K562 (cell line): ENCODE measurements at regions not wholly inside any gene's neighbourhood (a gene's known extent, or its start where the extent isn't known, plus 50 kb on each side); places are given as distances from the start of the nearest gene placed in this dataset.

ENCODE experiments used
- ATAC-seq: fragments of 200-7000 bp; cut with Tn5 transposase; 3 replicates; pipeline ENCODE4 v1.9.1; 2020; ENCODE audit warnings: moderate library complexity
- BruUV-seq: library from RNA; stranded (reverse); fragments of 400-500 nt; replicated peaks from 2 replicates; lab custom pipeline; 2021; lab: Mats Ljungman, UMichigan
- CTCF ChIA-PET: fragments of 300-600 bp; formaldehyde crosslinking; extraction: SDS; loops from one replicate; lab custom pipeline; 2021; ENCODE audit warnings: low intra/inter-chr PET ratio; lab: Yijun Ruan, JAX
- POLR2A ChIA-PET: fragments of 300-600, 350-650 bp; sonication (Branson Sonifier 250); formaldehyde crosslinking; extraction: SDS; loops from one replicate; lab custom pipeline; 2021; ENCODE audit warnings: antibody characterized with exemption, inconsistent platforms; lab: Yijun Ruan, JAX
- DNase-seq, 4 experiments: peaks; one replicate each; pipeline versions ENCODE4 v3.0.0 to v3.0.0-alpha.2; 2011 to 2018; ENCODE audit warnings: low spot score in 3 of 4, mixed read lengths in 3 of 4; ENCODE audit errors: extremely low read depth in 1 of 4
- FAIRE-seq: peaks from 2 replicates; lab custom pipeline; 2011; peaks lifted over from hg19 to GRCh38; lab: Jason Lieb, UNC
- H2AFZ ChIP-seq: 2 replicates; pipeline ENCODE4 v1.6.0; 2011; ENCODE audit warnings: low read depth, low read length, control low read depth, inconsistent platforms
- H3K27ac ChIP-seq: fragments of 200-600 bp; 3 replicates; pipeline ENCODE4 v1.8.0; 2011; ENCODE audit warnings: low read depth, mild to moderate bottlenecking, control low read depth, inconsistent platforms, low read length, moderate library complexity, mixed read lengths; ENCODE audit errors: extremely low read depth
- H3K27me3 ChIP-seq, 2 experiments: fragments of 300-600 bp in 1 of 2; 2 replicates in 1 of 2; 3 replicates in 1 of 2; pipeline versions ENCODE4 v1.6.0 to v1.8.0; 2011; ENCODE audit warnings: inconsistent platforms in 2 of 2, low read length in 2 of 2, mild to moderate bottlenecking in 1 of 2, mixed read lengths in 1 of 2, moderate library complexity in 1 of 2; ENCODE audit not compliant: control insufficient read depth in 2 of 2, insufficient read depth in 2 of 2
- H3K36me3 ChIP-seq: fragments of 300-600 bp; 3 replicates; pipeline ENCODE4 v1.8.0; 2011; ENCODE audit warnings: mild to moderate bottlenecking, low read length, inconsistent platforms; ENCODE audit not compliant: control insufficient read depth, insufficient read depth
- H3K4me1 ChIP-seq, 2 experiments: fragments of 200-600 bp in 1 of 2; replicated peaks in 1 of 2; 2 replicates in 1 of 2; 3 replicates in 1 of 2; pipeline versions ENCODE4 v1.5.1 to v1.8.0; 2011; ENCODE audit warnings: inconsistent platforms in 2 of 2, low read length in 2 of 2, mild to moderate bottlenecking in 1 of 2, mixed read lengths in 1 of 2, moderate library complexity in 1 of 2; ENCODE audit not compliant: control insufficient read depth in 2 of 2, insufficient read depth in 2 of 2
- H3K4me2 ChIP-seq: 2 replicates; pipeline ENCODE4 v1.6.1; 2011; ENCODE audit warnings: low read length, control low read depth, inconsistent platforms, mixed read lengths; ENCODE audit not compliant: insufficient read depth
- H3K4me3 ChIP-seq: fragments of 200-600 bp; sonication (generic), shearing (Covaris generic); 2 replicates; pipeline ENCODE4 v1.5.1; 2016; ENCODE audit warnings: control low read depth, inconsistent platforms
- H3K79me2 ChIP-seq: fragments of 200-600 bp; 3 replicates; pipeline ENCODE4 v1.8.0; 2011; ENCODE audit warnings: low read length, inconsistent platforms; ENCODE audit not compliant: control insufficient read depth, insufficient read depth
- H3K9ac ChIP-seq, 2 experiments: 2 replicates each; pipeline versions ENCODE4 v1.6.0 to v1.6.1; 2011; ENCODE audit warnings: low read depth in 2 of 2, low read length in 2 of 2, control low read depth in 1 of 2, inconsistent platforms in 1 of 2, mild to moderate bottlenecking in 1 of 2, mixed read lengths in 1 of 2; ENCODE audit not compliant: insufficient read depth in 1 of 2
- H3K9me1 ChIP-seq: one replicate; pipeline ENCODE4 v1.6.0; 2011; ENCODE audit warnings: inconsistent platforms, mild to moderate bottlenecking, low read length, moderate library complexity; ENCODE audit not compliant: control insufficient read depth, insufficient read depth
- H3K9me3 ChIP-seq: replicated peaks from 2 replicates; pipeline ENCODE4 v1.5.1; 2011; ENCODE audit warnings: low read depth, low read length, inconsistent platforms; ENCODE audit not compliant: control insufficient read depth, insufficient read depth
- H4K20me1 ChIP-seq: replicated peaks from 2 replicates; pipeline ENCODE4 v1.6.1; 2011; ENCODE audit warnings: low read length, inconsistent platforms, mixed read lengths; ENCODE audit not compliant: control insufficient read depth, insufficient read depth
- ESRRB ChIP-seq: fragments of 250-450 bp; sonication (Bioruptor Pico); IDR thresholded peaks from 2 replicates; pipeline ENCODE4 v1.5.0; 2020; ENCODE audit warnings: mild to moderate bottlenecking, moderate library complexity, borderline replicate concordance
- LEF1 ChIP-seq: fragments of 450-650 bp; IDR thresholded peaks from 2 replicates; pipeline ENCODE4 v1.6.1; 2016; ENCODE audit warnings: mild to moderate bottlenecking
- MED1 ChIP-seq: sonication (generic); formaldehyde crosslinking; IDR thresholded peaks from 2 replicates; pipeline ENCODE4 v1.8.1; 2023; ENCODE audit warnings: missing genetic modification reagents, borderline replicate concordance
- NCOA4 ChIP-seq: fragments of 450-650 bp; IDR thresholded peaks from 2 replicates; pipeline ENCODE4 v1.6.1; 2018; ENCODE audit warnings: mild to moderate bottlenecking; ENCODE audit not compliant: partially characterized antibody
- SMAD1 ChIP-seq: fragments of 150-350 bp; IDR thresholded peaks from 2 replicates; pipeline ENCODE4 v1.6.1; 2014; ENCODE audit warnings: low read length, low read depth; ENCODE audit not compliant: partially characterized antibody
- SMARCA4 ChIP-seq: fragments of 450-650 bp; IDR thresholded peaks from 2 replicates; pipeline ENCODE4 v1.6.1; 2016
- ZNF444 ChIP-seq: fragments of 250-450 bp; sonication (Bioruptor Pico); IDR thresholded peaks from 2 replicates; pipeline ENCODE4 v1.4.0; 2020; ENCODE audit warnings: mild to moderate bottlenecking, moderate library complexity
- WGBS: fragments of 100-300 bp; shearing (Covaris generic); methylation state at CpG from one replicate; pipeline ENCODE4 v1.1.6; 2016; ENCODE audit warnings: low coverage, mixed read lengths; ENCODE audit not compliant: insufficient coverage; ENCODE audit errors: missing lambda C conversion rate; 5-methylcytosine and 5-hydroxymethylcytosine counted together
- in situ Hi-C: fragments of 300-500 bp; cut with MboI; formaldehyde crosslinking; loops from 4 replicates; pipeline ENCODE4 v1.15.0; 2018; ENCODE audit warnings: inconsistent platforms, mixed read lengths
- intact Hi-C: fragments of 100-400 bp; cut with micrococcal nuclease; formaldehyde crosslinking; loops from 2 replicates; pipeline ENCODE4 v1.14.2; 2022
- TF ChIP-seq, protein P1 (sequence below), 2 experiments: fragments of 450-650 bp; formaldehyde crosslinking in 1 of 2; IDR thresholded peaks; 2 replicates each; pipeline versions ENCODE4 v1.4.0 to v1.6.1; 2014 to 2020; ENCODE audit warnings: mild to moderate bottlenecking in 2 of 2, borderline replicate concordance in 1 of 2, low read depth in 1 of 2
- TF ChIP-seq, protein P2 (sequence below): fragments of 450-650 bp; IDR thresholded peaks from 2 replicates; pipeline ENCODE4 v1.6.1; 2016; ENCODE audit warnings: mild to moderate bottlenecking
- TF ChIP-seq, protein P3 (sequence below): fragments of 250-450 bp; sonication (Bioruptor Pico); IDR thresholded peaks from 2 replicates; pipeline ENCODE4 v1.5.1; 2021; ENCODE audit warnings: mild to moderate bottlenecking

DNA sequence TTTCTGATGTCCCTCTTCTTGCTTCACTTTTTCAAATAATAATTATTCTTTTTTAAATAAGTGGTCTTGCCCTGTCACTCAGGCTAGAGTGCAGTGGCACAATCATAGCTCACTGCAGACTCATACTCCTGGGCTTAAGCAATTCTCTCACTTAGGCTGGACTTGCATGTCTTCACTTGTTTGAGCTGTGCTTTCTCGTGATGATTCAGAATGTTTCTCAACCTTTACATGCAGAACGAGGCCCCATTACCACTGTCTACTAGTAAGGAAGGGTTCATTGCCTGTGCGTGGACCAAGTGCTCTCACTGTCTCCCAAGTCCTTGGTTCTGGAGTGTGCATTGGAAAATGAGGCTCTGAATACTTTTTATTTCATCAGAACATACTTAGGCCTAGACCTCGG, 468.6 kb upstream of the COBL start (continued):
- TF ChIP-seq, protein P1, sequence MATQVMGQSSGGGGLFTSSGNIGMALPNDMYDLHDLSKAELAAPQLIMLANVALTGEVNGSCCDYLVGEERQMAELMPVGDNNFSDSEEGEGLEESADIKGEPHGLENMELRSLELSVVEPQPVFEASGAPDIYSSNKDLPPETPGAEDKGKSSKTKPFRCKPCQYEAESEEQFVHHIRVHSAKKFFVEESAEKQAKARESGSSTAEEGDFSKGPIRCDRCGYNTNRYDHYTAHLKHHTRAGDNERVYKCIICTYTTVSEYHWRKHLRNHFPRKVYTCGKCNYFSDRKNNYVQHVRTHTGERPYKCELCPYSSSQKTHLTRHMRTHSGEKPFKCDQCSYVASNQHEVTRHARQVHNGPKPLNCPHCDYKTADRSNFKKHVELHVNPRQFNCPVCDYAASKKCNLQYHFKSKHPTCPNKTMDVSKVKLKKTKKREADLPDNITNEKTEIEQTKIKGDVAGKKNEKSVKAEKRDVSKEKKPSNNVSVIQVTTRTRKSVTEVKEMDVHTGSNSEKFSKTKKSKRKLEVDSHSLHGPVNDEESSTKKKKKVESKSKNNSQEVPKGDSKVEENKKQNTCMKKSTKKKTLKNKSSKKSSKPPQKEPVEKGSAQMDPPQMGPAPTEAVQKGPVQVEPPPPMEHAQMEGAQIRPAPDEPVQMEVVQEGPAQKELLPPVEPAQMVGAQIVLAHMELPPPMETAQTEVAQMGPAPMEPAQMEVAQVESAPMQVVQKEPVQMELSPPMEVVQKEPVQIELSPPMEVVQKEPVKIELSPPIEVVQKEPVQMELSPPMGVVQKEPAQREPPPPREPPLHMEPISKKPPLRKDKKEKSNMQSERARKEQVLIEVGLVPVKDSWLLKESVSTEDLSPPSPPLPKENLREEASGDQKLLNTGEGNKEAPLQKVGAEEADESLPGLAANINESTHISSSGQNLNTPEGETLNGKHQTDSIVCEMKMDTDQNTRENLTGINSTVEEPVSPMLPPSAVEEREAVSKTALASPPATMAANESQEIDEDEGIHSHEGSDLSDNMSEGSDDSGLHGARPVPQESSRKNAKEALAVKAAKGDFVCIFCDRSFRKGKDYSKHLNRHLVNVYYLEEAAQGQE (IDR thresholded peaks at IDR 0.05; ENCODE audit: borderline replicate concordance), result no peak
- TF ChIP-seq, protein P1 (CRISPR knock-in tag; IDR thresholded peaks at IDR 0.05; ENCODE audit: low read depth), result no peak
- TF ChIP-seq, all 486 proteins: peak for 0

DNA sequence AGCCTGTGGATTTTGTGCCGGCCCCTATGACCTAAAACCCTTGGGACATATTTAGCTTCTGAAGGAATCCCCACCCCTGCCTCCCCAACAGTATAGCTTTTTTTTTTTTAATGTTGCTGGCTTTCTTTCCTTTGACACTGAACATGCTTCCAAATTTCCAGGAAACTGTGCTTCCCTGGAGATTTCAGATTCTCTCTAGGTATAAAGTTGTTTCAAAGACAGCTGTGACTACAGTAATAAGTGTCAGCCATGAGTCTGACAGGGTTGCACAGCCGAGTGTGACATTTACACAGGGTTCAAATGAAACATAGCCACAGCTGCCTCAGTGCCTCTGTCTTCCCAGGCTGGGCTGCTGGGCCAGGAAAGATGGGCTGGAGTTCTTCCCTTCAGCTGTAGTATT, 466.6 kb upstream of the COBL start:
- CTCF ChIA-PET, result no interaction called here
- no peak overlapping the region for H3K4me2 ChIP-seq
- intact Hi-C loops, result no loop called here
- no peaks in the 10 kb centered on the region for H3K27me3 ChIP-seq
- in situ Hi-C loops, result no loop called here
- H3K27ac ChIP-seq, result no peak overlapping the region
- no peaks in the 10 kb centered on the region for H3K9me1 ChIP-seq
- DNase-seq (no peak), FAIRE-seq (no peak), ATAC-seq (no peak)
- TF ChIP-seq, protein P2, sequence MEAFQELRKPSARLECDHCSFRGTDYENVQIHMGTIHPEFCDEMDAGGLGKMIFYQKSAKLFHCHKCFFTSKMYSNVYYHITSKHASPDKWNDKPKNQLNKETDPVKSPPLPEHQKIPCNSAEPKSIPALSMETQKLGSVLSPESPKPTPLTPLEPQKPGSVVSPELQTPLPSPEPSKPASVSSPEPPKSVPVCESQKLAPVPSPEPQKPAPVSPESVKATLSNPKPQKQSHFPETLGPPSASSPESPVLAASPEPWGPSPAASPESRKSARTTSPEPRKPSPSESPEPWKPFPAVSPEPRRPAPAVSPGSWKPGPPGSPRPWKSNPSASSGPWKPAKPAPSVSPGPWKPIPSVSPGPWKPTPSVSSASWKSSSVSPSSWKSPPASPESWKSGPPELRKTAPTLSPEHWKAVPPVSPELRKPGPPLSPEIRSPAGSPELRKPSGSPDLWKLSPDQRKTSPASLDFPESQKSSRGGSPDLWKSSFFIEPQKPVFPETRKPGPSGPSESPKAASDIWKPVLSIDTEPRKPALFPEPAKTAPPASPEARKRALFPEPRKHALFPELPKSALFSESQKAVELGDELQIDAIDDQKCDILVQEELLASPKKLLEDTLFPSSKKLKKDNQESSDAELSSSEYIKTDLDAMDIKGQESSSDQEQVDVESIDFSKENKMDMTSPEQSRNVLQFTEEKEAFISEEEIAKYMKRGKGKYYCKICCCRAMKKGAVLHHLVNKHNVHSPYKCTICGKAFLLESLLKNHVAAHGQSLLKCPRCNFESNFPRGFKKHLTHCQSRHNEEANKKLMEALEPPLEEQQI, result no peak
- TF ChIP-seq MED1 (CRISPR knock-in tag) (no peak), ESRRB (CRISPR knock-in tag) (no peak), SMAD1 (no peak), NCOA4 (no peak), LEF1 (no peak), SMARCA4 (no peak), ZNF444 (CRISPR knock-in tag) (no peak)
- TF ChIP-seq, protein P3, sequence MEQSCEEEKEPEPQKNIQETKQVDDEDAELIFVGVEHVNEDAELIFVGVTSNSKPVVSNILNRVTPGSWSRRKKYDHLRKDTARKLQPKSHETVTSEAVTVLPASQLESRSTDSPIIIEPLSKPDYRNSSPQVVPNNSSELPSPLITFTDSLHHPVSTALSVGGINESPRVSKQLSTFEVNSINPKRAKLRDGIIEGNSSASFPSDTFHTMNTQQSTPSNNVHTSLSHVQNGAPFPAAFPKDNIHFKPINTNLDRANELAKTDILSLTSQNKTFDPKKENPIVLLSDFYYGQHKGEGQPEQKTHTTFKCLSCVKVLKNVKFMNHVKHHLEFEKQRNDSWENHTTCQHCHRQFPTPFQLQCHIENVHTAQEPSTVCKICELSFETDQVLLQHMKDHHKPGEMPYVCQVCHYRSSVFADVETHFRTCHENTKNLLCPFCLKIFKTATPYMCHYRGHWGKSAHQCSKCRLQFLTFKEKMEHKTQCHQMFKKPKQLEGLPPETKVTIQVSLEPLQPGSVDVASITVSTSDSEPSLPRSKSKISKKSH (CRISPR knock-in tag), result no peak
- no peaks in the 10 kb centered on the region for H3K4me1 ChIP-seq
- H3K4me3 ChIP-seq, result no peak overlapping the region
- 0% methylated on average over 2 of the region's 2 CpGs for WGBS
- H3K9ac ChIP-seq, result no peak overlapping the region
- H3K9me3 ChIP-seq, result no peaks in the 10 kb centered on the region
- no peaks in the 10 kb centered on the region for H4K20me1 ChIP-seq
- H3K36me3 ChIP-seq, result no peaks in the 10 kb centered on the region
- no peak overlapping the region for H2AFZ ChIP-seq
- POLR2A ChIA-PET, result no interaction called here
- no peaks in the 10 kb centered on the region for H3K79me2 ChIP-seq
- no TSS peak for BruUV-seq
